ENCODE measurements at regions not wholly inside any gene's neighbourhood (a gene's known extent, or its start where the extent isn't known, plus 50 kb on each side); places are given as distances from the start of the nearest gene placed in this dataset.
"Not testable (repeated sequence)": the region's sequence is repeated elsewhere in the genome, so short reads cannot be mapped to it uniquely, and the experiment has no call there.

- TF ChIP-seq CTCF (IDR thresholded peaks at IDR 0.05; ENCODE audit: insufficient read depth, low read depth, low read length); EZH2 (IDR thresholded peaks at IDR 0.05; ENCODE audit: insufficient read depth, low read length): not testable (repeated sequence)
Observed at GRCh38 chr4:135406597-135406996, 1205.0 kb upstream of the PABPC4L start.

All from astrocyte (in vitro differentiated cells and primary cell).